ENCODE measurements at regions not wholly inside any gene's neighbourhood (a gene's known extent, or its start where the extent isn't known, plus 50 kb on each side); places are given as distances from the start of the nearest gene placed in this dataset.

- no peak overlapping the region for H3K9ac ChIP-seq (ENCODE audit: insufficient read depth, low read length, poor library complexity, severe bottlenecking)
- intact Hi-C loops (cut with micrococcal nuclease) = no loop called here
- no peaks in the 10 kb centered on the region for H3K79me2 ChIP-seq (ENCODE audit: insufficient read depth, low read length)
- H4K20me1 ChIP-seq (ENCODE audit: insufficient read depth, low read length) = no peaks in the 10 kb centered on the region
- peak overlapping the region in 1 of 7 donors; percentile 13 for H3K27ac Mint-ChIP-seq
- H3K27ac ChIP-seq (ENCODE audit: low read depth in 1 of 2, low read length in 2 of 2) = no peak overlapping the region
- H3K4me1 Mint-ChIP-seq = no peaks in the 10 kb centered on the region
- no peaks in the 10 kb centered on the region for H3K4me1 ChIP-seq (ENCODE audit: control insufficient read depth in 1 of 2, insufficient read depth in 2 of 2, low read length in 2 of 2)
- no peak for TF ChIP-seq CTCF (IDR thresholded peaks at IDR 0.05)
- H3K36me3 ChIP-seq (replicated peaks in 1 of 2; ENCODE audit: control insufficient read depth in 1 of 2, insufficient read depth in 2 of 2, low read length in 2 of 2) = no peaks in the 10 kb centered on the region
- H3K4me3 Mint-ChIP-seq = no peak overlapping the region
- no peaks in the 10 kb centered on the region for H3K27me3 ChIP-seq (ENCODE audit: control insufficient read depth in 2 of 2, insufficient read depth in 2 of 2, low read length in 2 of 2)
- peaks cover 1 to 7% (median 6%) of the 10 kb centered on the region in 3 donors for H3K27me3 Mint-ChIP-seq (ENCODE audit: low read depth in 3 of 3)
- no peaks in the 10 kb centered on the region for H3K36me3 Mint-ChIP-seq
- H3K9me3 ChIP-seq (replicated peaks in 1 of 2; ENCODE audit: control insufficient read depth in 1 of 2, insufficient read depth in 1 of 2, low read length in 2 of 2) = peaks cover 0 to 7% of the 10 kb centered on the region in 2 donors
- H2AFZ ChIP-seq (ENCODE audit: insufficient read depth, low read depth, low read length, poor library complexity, severe bottlenecking) = no peak overlapping the region
- peaks cover 0 to 9% (median 2%) of the 10 kb centered on the region in 7 donors for H3K9me3 Mint-ChIP-seq
- H3K4me2 ChIP-seq (replicated peaks; ENCODE audit: extremely low read depth, low read length, poor library complexity, severe bottlenecking) = no peak overlapping the region
- no peak overlapping the region for H3K4me3 ChIP-seq (replicated peaks in 1 of 3; ENCODE audit: low read depth in 2 of 3, low read length in 3 of 3)
- no peak for DNase-seq
- 80% methylated on average over 3 of the region's 3 CpGs for WGBS (ENCODE audit: insufficient coverage)
Measured at GRCh38 chr9:95650720-95651119, 133.9 kb upstream of the PTCH1 start.

DNA sequence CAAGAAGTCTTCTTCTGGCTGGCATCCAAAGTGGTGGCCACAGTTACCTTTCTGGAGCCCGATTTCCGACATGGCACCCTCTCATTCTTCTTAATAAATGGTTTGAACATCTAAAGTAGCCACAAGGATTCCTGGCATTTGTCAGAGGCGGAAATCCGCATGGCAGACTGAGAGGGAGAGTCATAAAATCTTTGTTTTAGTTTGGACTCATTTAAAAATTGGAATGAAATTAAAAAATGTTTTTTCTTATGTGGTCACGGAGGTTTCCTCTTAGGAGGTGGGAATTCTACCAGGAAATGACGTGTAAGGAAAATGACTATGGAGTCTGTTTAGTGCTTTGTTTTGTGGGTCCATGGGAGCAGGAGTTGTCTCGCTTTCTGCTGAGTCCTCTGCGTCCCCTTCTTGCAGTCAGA lies 133.0 kb upstream of the PTCH1 start:
- peaks cover 0 to 7% of the 10 kb centered on the region in 2 donors for H3K9me3 ChIP-seq (replicated peaks in 1 of 2; ENCODE audit: control insufficient read depth in 1 of 2, insufficient read depth in 1 of 2, low read length in 2 of 2)
- no peaks in the 10 kb centered on the region for H4K20me1 ChIP-seq (ENCODE audit: insufficient read depth, low read length)
- no peaks in the 10 kb centered on the region for H3K27me3 ChIP-seq (ENCODE audit: control insufficient read depth in 2 of 2, insufficient read depth in 2 of 2, low read length in 2 of 2)
- Mint-ChIP-seq H3K4me1 (no peaks in the 10 kb centered on the region), H3K27me3 (ENCODE audit: low read depth in 3 of 3) (peaks cover 1 to 7% (median 3%) of the 10 kb centered on the region in 3 donors), H3K4me3 (no peak overlapping the region), H3K36me3 (no peaks in the 10 kb centered on the region), H3K27ac (no peak overlapping the region), H3K9me3 (peaks cover 0 to 9% (median 2%) of the 10 kb centered on the region in 7 donors)
- no peak overlapping the region for H2AFZ ChIP-seq (ENCODE audit: insufficient read depth, low read depth, low read length, poor library complexity, severe bottlenecking)
- no peak overlapping the region for H3K4me2 ChIP-seq (replicated peaks; ENCODE audit: extremely low read depth, low read length, poor library complexity, severe bottlenecking)
- no peak overlapping the region for H3K9ac ChIP-seq (ENCODE audit: insufficient read depth, low read length, poor library complexity, severe bottlenecking)
- no peak for DNase-seq
- intact Hi-C loops (cut with micrococcal nuclease) = no loop called here
- H3K27ac ChIP-seq (ENCODE audit: low read depth in 1 of 2, low read length in 2 of 2) = no peak overlapping the region
- H3K4me1 ChIP-seq (ENCODE audit: control insufficient read depth in 1 of 2, insufficient read depth in 2 of 2, low read length in 2 of 2) = no peaks in the 10 kb centered on the region
- no peaks in the 10 kb centered on the region for H3K79me2 ChIP-seq (ENCODE audit: insufficient read depth, low read length)
- WGBS (ENCODE audit: insufficient coverage) = 90% methylated on average over 6 of the region's 8 CpGs
- TF ChIP-seq CTCF (IDR thresholded peaks at IDR 0.05) = no peak
- no peaks in the 10 kb centered on the region for H3K36me3 ChIP-seq (replicated peaks in 1 of 2; ENCODE audit: control insufficient read depth in 1 of 2, insufficient read depth in 2 of 2, low read length in 2 of 2)
- H3K4me3 ChIP-seq (replicated peaks in 1 of 3; ENCODE audit: low read depth in 2 of 3, low read length in 3 of 3) = no peak overlapping the region
